ENCODE measurements at regions not wholly inside any gene's neighbourhood (a gene's known extent, or its start where the extent isn't known, plus 50 kb on each side); places are given as distances from the start of the nearest gene placed in this dataset.
"Not testable (repeated sequence)": the region's sequence is repeated elsewhere in the genome, so short reads cannot be mapped to it uniquely, and the experiment has no call there.

- not testable (repeated sequence) for TF ChIP-seq CTCF (IDR thresholded peaks at IDR 0.05; ENCODE audit: borderline replicate concordance, extremely low read depth, low read length, poor library complexity, severe bottlenecking); EZH2 (IDR thresholded peaks at IDR 0.05; ENCODE audit: borderline replicate concordance, low read depth, low read length, severe bottlenecking)
Measured at GRCh38 chr15:20472983-20473382, 68.6 kb downstream of the GOLGA6L6 start.

Data from DND-41 (cell line).